DND-41 (cell line): ENCODE measurements at regions not wholly inside any gene's neighbourhood (a gene's known extent, or its start where the extent isn't known, plus 50 kb on each side); places are given as distances from the start of the nearest gene placed in this dataset.

Source experiments
- CTCF ChIP-seq: IDR thresholded peaks from 2 replicates; pipeline ENCODE4 v1.5.1; 2012; ENCODE audit warnings: borderline replicate concordance, low read length, moderate library complexity, mild to moderate bottlenecking; ENCODE audit not compliant: poor library complexity, severe bottlenecking; ENCODE audit errors: extremely low read depth
- EZH2 ChIP-seq: IDR thresholded peaks from 3 replicates; pipeline ENCODE4 v1.6.1; 2012; ENCODE audit warnings: borderline replicate concordance, low read depth, mild to moderate bottlenecking, moderate library complexity, low read length, inconsistent platforms; ENCODE audit not compliant: severe bottlenecking

GRCh38 chr7:136656516-136656915 is 211.9 kb upstream of the CHRM2 start:
- TF ChIP-seq CTCF (no peak), EZH2 (no peak)
